GM12872 (cell line): ENCODE measurements at regions not wholly inside any gene's neighbourhood (a gene's known extent, or its start where the extent isn't known, plus 50 kb on each side); places are given as distances from the start of the nearest gene placed in this dataset.

Experiments used
- TF ChIP-seq, protein P1 (sequence below): IDR thresholded peaks from 3 replicates; pipeline ENCODE4 v1.5.1; 2011; ENCODE audit warnings: low read depth, mild to moderate bottlenecking, low read length, moderate library complexity; ENCODE audit not compliant: insufficient read depth

DNA sequence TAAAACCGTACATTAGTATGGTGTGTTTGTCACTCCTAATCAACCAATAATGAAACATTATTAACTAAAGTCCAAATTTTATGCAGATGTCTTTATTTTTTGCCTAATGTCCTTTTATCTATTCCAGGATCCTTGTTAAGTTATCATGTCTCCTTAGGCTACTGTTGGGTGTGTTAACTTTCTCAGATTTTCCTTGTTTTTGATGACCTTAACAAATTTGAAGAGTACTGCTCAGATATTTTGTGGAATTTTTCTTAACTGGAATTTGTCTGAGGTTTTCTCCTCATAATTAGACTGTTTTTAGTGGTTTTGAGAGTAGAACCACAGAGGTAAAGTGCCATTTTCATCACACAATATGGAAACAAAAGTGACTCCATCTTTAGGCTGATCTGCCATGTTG, 406.3 kb downstream of the MEI4 start:
- TF ChIP-seq, protein P1, sequence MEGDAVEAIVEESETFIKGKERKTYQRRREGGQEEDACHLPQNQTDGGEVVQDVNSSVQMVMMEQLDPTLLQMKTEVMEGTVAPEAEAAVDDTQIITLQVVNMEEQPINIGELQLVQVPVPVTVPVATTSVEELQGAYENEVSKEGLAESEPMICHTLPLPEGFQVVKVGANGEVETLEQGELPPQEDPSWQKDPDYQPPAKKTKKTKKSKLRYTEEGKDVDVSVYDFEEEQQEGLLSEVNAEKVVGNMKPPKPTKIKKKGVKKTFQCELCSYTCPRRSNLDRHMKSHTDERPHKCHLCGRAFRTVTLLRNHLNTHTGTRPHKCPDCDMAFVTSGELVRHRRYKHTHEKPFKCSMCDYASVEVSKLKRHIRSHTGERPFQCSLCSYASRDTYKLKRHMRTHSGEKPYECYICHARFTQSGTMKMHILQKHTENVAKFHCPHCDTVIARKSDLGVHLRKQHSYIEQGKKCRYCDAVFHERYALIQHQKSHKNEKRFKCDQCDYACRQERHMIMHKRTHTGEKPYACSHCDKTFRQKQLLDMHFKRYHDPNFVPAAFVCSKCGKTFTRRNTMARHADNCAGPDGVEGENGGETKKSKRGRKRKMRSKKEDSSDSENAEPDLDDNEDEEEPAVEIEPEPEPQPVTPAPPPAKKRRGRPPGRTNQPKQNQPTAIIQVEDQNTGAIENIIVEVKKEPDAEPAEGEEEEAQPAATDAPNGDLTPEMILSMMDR, result no peak

DNA sequence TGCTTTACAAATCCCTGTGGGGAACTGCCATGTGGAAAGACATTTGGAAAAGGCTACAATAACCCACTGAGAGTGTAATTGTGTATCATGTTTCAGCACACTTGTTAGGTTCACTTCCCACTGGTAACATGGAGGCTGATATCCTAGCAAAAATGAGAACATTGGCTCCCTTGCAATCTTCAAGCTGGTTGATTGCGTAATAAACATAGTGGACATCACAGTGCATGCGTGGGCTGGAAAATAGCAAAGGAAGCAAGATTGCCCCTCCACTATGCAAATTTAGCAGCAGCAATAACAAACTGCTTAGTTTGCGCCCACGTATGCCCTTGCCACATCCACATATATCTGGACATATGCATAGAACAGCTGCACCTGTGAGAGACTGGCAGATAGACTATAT, 410.2 kb downstream of the MEI4 start:
- TF ChIP-seq, protein P1, result no peak

DNA sequence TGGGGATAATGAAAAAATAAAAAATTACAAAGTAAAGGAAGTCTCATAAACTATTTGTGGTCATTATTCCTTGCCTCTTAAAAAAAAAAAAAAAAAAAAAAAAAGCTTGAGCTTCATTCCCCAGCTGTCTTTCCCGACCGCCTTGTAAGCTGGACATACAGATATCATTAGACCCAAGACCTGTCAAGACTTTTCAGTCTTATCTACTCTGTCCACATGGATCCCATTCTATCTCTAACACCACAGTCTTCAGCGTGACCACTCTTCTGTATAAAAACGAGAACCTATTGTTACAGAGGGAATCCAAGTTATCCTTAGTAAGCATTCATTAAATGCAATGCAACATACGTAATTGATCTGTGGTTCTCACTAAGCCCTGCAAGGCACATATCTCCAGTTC, 423.5 kb downstream of the MEI4 start:
- TF ChIP-seq, protein P1, result no peak

DNA sequence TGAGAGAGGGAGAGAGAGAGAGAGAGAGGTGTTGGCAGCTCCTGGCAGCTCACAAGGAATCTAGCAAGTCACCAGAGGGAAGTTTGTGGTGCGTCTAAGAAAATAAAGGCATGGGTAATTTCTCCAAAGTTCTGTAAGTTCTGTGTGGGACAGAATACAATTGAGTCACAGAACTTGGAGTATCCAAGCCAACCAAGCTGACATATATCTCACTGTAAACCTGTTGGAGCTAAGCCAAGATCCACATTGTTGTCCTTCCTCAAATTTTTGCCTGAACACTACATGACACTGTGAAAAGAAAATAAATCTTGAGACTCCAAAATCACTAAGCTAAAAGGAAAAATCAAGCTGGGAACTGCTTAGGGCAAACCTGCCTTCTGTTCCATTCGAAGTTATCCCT, 436.7 kb downstream of the MEI4 start:
- TF ChIP-seq, protein P1, result no peak

DNA sequence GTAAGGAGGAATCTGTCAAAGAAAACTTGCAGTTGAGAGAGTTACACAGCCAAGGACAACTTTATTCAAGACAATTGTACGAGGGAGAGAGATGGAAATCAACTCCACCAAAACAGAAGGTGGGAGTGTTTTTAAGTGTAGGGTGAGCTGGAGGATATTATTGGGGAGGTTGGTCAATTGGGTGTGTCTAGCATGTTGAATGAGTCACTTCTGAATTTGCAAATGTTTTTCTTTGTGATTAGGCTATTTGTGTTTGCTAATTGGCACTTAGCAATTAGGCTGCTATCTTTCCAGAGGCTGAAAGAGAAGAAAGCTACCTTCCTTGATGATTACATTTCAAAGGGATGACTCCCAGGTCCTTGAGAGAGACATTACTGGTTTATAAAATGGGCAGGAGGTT, 441.1 kb downstream of the MEI4 start:
- TF ChIP-seq, protein P1, result no peak

DNA sequence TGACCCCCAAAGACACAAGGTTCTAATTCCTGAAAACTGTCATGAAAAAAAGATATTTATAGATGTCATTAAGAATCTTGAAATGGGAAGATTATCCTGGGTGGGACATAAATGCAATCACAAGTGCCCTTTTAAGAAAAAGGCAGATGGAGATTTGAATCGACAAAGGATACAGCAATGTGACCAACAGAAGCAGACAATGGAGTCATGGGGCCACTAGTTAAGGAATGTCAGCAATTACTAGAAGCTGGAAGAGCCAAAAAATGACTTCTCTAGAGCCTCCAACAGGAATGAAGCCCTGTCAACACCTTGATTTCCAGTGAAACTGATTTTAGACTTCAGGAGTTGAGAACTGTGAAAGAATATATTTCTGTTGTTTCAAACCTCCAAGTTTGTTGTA, 448.5 kb downstream of the MEI4 start:
- TF ChIP-seq, protein P1, result no peak

DNA sequence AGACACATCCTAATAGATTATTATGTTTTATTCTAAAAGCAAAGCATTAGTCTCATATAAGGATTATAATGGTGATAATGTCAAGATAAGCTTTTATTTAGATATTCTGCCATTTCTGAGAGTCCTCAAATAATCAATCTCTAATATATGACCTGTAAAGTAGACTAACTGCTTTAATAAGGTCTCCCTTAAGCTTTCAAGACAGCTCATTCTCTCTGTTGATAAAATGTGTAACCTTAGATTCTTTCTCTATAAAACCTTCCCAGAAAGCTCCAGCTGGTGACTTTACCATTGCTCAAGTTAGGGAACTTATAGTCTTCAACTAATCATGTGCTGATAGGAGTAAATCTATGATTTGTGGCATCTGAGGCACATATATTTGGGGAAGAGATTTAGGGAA, 457.8 kb downstream of the MEI4 start:
- TF ChIP-seq, protein P1, result no peak

DNA sequence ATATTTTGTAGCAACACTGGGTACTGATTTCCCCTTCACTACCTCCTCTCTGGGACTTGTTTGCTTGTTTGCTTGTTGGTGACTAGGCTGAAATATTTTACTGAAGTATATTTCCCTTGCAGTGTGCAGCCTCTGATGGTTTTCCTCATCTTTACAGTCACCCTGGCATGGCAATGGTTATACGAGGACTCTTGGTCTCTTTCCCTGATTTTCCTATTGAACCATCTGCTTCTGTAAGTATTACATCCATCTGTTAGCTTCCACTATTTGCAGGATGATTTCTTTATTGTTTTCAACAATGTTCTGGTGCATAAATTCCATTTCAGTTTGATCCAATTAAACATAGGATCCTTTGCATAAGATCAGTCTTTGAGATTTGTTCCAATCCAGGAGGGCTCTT, 465.1 kb downstream of the MEI4 start:
- TF ChIP-seq, protein P1, result no peak
